ENCODE measurements at regions not wholly inside any gene's neighbourhood (a gene's known extent, or its start where the extent isn't known, plus 50 kb on each side); places are given as distances from the start of the nearest gene placed in this dataset.
A peak's percentile ranks its signal among the peaks of the same experiment; 100 is the strongest.

GRCh38 chr18:34650121-34650545, 60.0 kb upstream of the DTNA start:
- H3K27me3 ChIP-seq: no peaks in the 10 kb centered on the region
- H3K36me3 ChIP-seq: no peaks in the 10 kb centered on the region
- peak in 1 of 2 donors; percentile 19 for DNase-seq
- H3K4me1 ChIP-seq: peaks cover 0 to 4% of the 10 kb centered on the region in 2 donors
- peak overlapping the region; percentile 31 to 85 for H3K27ac ChIP-seq
- no peak overlapping the region for H3K4me3 ChIP-seq
- intact Hi-C loops (cut with DNase I; ENCODE audit: low total_unique reads): no loop called here
- H3K9me3 ChIP-seq: no peaks in the 10 kb centered on the region
- TF ChIP-seq POLR2A (IDR thresholded peaks at IDR 0.05) (no peak), CTCF (IDR thresholded peaks at IDR 0.05) (no peak)

- Histone ChIP-seq H3K27me3 (no peaks in the 10 kb centered on the region), H3K9me3 (no peaks in the 10 kb centered on the region), H3K36me3 (no peaks in the 10 kb centered on the region), H3K27ac (no peak overlapping the region), H3K4me1 (peaks cover 0 to 4% of the 10 kb centered on the region in 2 donors), H3K4me3 (no peak overlapping the region)
- intact Hi-C loops (cut with DNase I; ENCODE audit: low total_unique reads): no loop called here
- no peak for TF ChIP-seq POLR2A (IDR thresholded peaks at IDR 0.05)
- TF ChIP-seq CTCF (IDR thresholded peaks at IDR 0.05): no peak
- DNase-seq: no peak
These were observed 58.3 kb upstream of the DTNA start for GRCh38 chr18:34651586-34652369.

- no peak for DNase-seq
- TF ChIP-seq CTCF (IDR thresholded peaks at IDR 0.05) (no peak), POLR2A (IDR thresholded peaks at IDR 0.05) (no peak)
- Histone ChIP-seq H3K27ac (no peak overlapping the region), H3K36me3 (no peaks in the 10 kb centered on the region), H3K4me1 (no peaks in the 10 kb centered on the region), H3K4me3 (no peak overlapping the region), H3K27me3 (no peaks in the 10 kb centered on the region), H3K9me3 (no peaks in the 10 kb centered on the region)
- intact Hi-C loops (cut with DNase I; ENCODE audit: low total_unique reads): no loop called here
These were observed 55.0 kb upstream of the DTNA start for GRCh38 chr18:34655131-34655530.

- Histone ChIP-seq H3K4me3 (no peak overlapping the region), H3K4me1 (no peaks in the 10 kb centered on the region), H3K9me3 (no peaks in the 10 kb centered on the region), H3K27me3 (no peaks in the 10 kb centered on the region), H3K36me3 (no peaks in the 10 kb centered on the region), H3K27ac (peak overlapping the region in 1 of 2 donors; percentile 86)
- no peak for DNase-seq
- no peak for TF ChIP-seq POLR2A (IDR thresholded peaks at IDR 0.05)
- intact Hi-C loops (cut with DNase I; ENCODE audit: low total_unique reads): no loop called here
These were observed 52.1 kb upstream of the DTNA start for GRCh38 chr18:34657860-34658500.

GRCh38 chr18:34659579-34660517, 50.2 kb upstream of the DTNA start:
- Histone ChIP-seq H3K27ac (peak overlapping the region; percentile 68 to 86), H3K9me3 (no peaks in the 10 kb centered on the region), H3K36me3 (no peaks in the 10 kb centered on the region), H3K4me1 (no peaks in the 10 kb centered on the region), H3K4me3 (no peak overlapping the region), H3K27me3 (no peaks in the 10 kb centered on the region)
- intact Hi-C loops (cut with DNase I; ENCODE audit: low total_unique reads): no loop called here
- peak; percentile 79 to 84 for DNase-seq
- TF ChIP-seq CTCF (IDR thresholded peaks at IDR 0.05) (no peak), POLR2A (IDR thresholded peaks at IDR 0.05) (no peak)

Data from uterus (tissue), 3 donors.